C4-2B (cell line): ENCODE measurements at regions not wholly inside any gene's neighbourhood (a gene's known extent, or its start where the extent isn't known, plus 50 kb on each side); places are given as distances from the start of the nearest gene placed in this dataset.

Experiments used
- ZFX ChIP-seq: fragments of 450-650 bp; IDR thresholded peaks from 2 replicates; pipeline ENCODE4 v1.6.1; 2017
- TF ChIP-seq, protein P1 (sequence below): fragments of 450-650 bp; conservative IDR thresholded peaks from 2 replicates; pipeline ENCODE4 v1.5.1; 2017; ENCODE audit warnings: mild to moderate bottlenecking

DNA sequence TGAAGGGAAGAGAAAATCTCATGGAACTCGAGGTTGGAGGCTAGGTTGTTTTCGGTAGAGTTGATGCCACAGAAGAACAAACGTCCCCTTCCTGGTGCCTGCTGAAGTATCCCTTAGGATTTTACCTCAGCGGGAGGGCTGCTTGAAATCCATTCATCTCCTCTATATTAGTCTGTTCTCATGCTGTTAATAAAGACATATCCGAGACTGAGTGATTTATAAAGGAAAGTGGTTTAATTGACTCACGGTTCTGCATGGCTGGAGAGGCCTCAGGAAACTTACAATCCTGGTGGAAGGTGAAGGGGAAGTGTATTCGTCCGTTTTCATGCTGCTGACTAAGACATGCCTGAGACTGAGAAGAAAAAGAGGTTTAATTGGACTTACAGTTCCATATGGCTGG is 413.5 kb downstream of the NPHP4 start:
- TF ChIP-seq, protein P1, sequence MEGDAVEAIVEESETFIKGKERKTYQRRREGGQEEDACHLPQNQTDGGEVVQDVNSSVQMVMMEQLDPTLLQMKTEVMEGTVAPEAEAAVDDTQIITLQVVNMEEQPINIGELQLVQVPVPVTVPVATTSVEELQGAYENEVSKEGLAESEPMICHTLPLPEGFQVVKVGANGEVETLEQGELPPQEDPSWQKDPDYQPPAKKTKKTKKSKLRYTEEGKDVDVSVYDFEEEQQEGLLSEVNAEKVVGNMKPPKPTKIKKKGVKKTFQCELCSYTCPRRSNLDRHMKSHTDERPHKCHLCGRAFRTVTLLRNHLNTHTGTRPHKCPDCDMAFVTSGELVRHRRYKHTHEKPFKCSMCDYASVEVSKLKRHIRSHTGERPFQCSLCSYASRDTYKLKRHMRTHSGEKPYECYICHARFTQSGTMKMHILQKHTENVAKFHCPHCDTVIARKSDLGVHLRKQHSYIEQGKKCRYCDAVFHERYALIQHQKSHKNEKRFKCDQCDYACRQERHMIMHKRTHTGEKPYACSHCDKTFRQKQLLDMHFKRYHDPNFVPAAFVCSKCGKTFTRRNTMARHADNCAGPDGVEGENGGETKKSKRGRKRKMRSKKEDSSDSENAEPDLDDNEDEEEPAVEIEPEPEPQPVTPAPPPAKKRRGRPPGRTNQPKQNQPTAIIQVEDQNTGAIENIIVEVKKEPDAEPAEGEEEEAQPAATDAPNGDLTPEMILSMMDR: no peak
- no peak for TF ChIP-seq ZFX
